ENCODE measurements at regions not wholly inside any gene's neighbourhood (a gene's known extent, or its start where the extent isn't known, plus 50 kb on each side); places are given as distances from the start of the nearest gene placed in this dataset.

DNA sequence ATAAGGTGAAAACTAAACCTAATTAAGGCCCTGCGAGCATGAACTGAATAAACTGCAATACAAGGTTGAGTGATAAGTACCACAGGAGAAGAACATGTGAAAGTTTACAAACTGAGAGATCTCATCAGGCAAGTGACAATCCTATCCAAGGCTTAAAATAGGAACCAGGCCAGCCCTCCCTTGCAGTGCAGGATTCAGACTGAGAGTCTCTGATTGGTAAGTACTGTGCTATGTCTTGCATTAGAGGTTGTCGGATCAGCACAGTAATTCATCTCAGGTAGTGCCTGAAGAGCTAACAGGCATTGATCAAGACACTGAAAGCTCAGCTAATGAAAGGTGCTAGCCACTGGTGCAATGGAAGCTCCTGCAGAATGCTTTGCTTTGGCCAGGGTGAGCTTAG, 801.7 kb upstream of the ID2 start:
- whole genome bisulfite sequencing (ENCODE audit: insufficient coverage, low coverage, missing lambda C conversion rate) = 4% methylated on average over 2 of the region's 2 CpGs
- Histone ChIP-seq H4K20me1 (replicated peaks; ENCODE audit: control insufficient read depth, insufficient read depth, low read length) (no peaks in the 10 kb centered on the region), H3K4me2 (ENCODE audit: insufficient read depth, low read length) (no peak overlapping the region), H3K4me1 (replicated peaks in 1 of 2; ENCODE audit: control insufficient read depth in 2 of 2, insufficient read depth in 2 of 2, low read length in 2 of 2) (no peaks in the 10 kb centered on the region), H2AFZ (ENCODE audit: low read depth, low read length) (no peak overlapping the region), H3K36me3 (ENCODE audit: control insufficient read depth, insufficient read depth, low read length) (no peaks in the 10 kb centered on the region), H3K9ac (ENCODE audit: insufficient read depth in 1 of 2, low read depth in 2 of 2, low read length in 2 of 2) (no peak overlapping the region), H3K9me1 (ENCODE audit: control insufficient read depth, insufficient read depth, low read length) (no peaks in the 10 kb centered on the region), H3K79me2 (ENCODE audit: control insufficient read depth, insufficient read depth, low read length) (no peaks in the 10 kb centered on the region), H3K27me3 (ENCODE audit: control insufficient read depth in 2 of 2, insufficient read depth in 2 of 2, low read length in 2 of 2) (peaks cover 0 to 4% of the 10 kb centered on the region in 2 experiments; a peak in 2 of 5 replicates), H3K9me3 (replicated peaks; ENCODE audit: control insufficient read depth, insufficient read depth, low read depth, low read length) (no peaks in the 10 kb centered on the region), H3K4me3 (no peak overlapping the region), H3K27ac (ENCODE audit: extremely low read depth, low read depth, low read length) (no peak overlapping the region)
- no peak for DNase-seq (ENCODE audit: extremely low read depth in 1 of 4, low spot score in 3 of 4)
- BruUV-seq (replicated peaks) = no TSS peak
- in situ Hi-C loops (cut with MboI) = no loop called here
- intact Hi-C loops (cut with micrococcal nuclease) = no loop called here
- no peak for FAIRE-seq
- POLR2A ChIA-PET = no interaction called here
- no peak for ATAC-seq
- CTCF ChIA-PET (ENCODE audit: low intra/inter-chr PET ratio) = no interaction called here
- TF ChIP-seq FOXA1 (IDR thresholded peaks at IDR 0.05; ENCODE audit: borderline replicate concordance) = no peak
- no peak for TF ChIP-seq SMAD3 (CRISPR knock-in tag; conservative IDR thresholded peaks at IDR 0.05)
- no peak for TF ChIP-seq SNIP1 (IDR thresholded peaks at IDR 0.05; ENCODE audit: low read depth)
- no peak for TF ChIP-seq ZNF79 (CRISPR knock-in tag; IDR thresholded peaks at IDR 0.05; ENCODE audit: low read depth)
- no peak for TF ChIP-seq ATF1 (CRISPR knock-in tag; IDR thresholded peaks at IDR 0.05)
- no peak for TF ChIP-seq ATF1 (tag; IDR thresholded peaks at IDR 0.05)
- no peak for TF ChIP-seq EHMT2 (IDR thresholded peaks at IDR 0.05)
- no peak for TF ChIP-seq TAF15 (IDR thresholded peaks at IDR 0.05; ENCODE audit: low read depth, low read length)
- TF ChIP-seq, protein P1, sequence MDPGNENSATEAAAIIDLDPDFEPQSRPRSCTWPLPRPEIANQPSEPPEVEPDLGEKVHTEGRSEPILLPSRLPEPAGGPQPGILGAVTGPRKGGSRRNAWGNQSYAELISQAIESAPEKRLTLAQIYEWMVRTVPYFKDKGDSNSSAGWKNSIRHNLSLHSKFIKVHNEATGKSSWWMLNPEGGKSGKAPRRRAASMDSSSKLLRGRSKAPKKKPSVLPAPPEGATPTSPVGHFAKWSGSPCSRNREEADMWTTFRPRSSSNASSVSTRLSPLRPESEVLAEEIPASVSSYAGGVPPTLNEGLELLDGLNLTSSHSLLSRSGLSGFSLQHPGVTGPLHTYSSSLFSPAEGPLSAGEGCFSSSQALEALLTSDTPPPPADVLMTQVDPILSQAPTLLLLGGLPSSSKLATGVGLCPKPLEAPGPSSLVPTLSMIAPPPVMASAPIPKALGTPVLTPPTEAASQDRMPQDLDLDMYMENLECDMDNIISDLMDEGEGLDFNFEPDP (CRISPR knock-in tag; IDR thresholded peaks at IDR 0.05) = no peak
- no peak for TF ChIP-seq TEAD1 (CRISPR knock-in tag; IDR thresholded peaks at IDR 0.05)
- no peak for TF ChIP-seq SMARCE1 (IDR thresholded peaks at IDR 0.05)
- TF ChIP-seq, protein P2, sequence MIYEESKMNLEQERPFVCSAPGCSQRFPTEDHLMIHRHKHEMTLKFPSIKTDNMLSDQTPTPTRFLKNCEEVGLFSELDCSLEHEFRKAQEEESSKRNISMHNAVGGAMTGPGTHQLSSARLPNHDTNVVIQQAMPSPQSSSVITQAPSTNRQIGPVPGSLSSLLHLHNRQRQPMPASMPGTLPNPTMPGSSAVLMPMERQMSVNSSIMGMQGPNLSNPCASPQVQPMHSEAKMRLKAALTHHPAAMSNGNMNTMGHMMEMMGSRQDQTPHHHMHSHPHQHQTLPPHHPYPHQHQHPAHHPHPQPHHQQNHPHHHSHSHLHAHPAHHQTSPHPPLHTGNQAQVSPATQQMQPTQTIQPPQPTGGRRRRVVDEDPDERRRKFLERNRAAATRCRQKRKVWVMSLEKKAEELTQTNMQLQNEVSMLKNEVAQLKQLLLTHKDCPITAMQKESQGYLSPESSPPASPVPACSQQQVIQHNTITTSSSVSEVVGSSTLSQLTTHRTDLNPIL (CRISPR knock-in tag; IDR thresholded peaks at IDR 0.05) = no peak
- no peak for TF ChIP-seq ETS2 (tag; IDR thresholded peaks at IDR 0.05; ENCODE audit: borderline replicate concordance, poor library complexity, severe bottlenecking)
- TF ChIP-seq THRAP3 (IDR thresholded peaks at IDR 0.05; ENCODE audit: borderline replicate concordance) = no peak
- TF ChIP-seq, protein P3, sequence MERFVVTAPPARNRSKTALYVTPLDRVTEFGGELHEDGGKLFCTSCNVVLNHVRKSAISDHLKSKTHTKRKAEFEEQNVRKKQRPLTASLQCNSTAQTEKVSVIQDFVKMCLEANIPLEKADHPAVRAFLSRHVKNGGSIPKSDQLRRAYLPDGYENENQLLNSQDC (CRISPR knock-in tag; IDR thresholded peaks at IDR 0.05) = no peak
- no peak for TF ChIP-seq HNRNPUL1 (IDR thresholded peaks at IDR 0.05; ENCODE audit: low read length)
- no peak for TF ChIP-seq GATA2 (CRISPR knock-in tag; IDR thresholded peaks at IDR 0.05)
- TF ChIP-seq RUNX1 (IDR thresholded peaks at IDR 0.05; ENCODE audit: low read depth) = no peak
- TF ChIP-seq NR4A1 (CRISPR knock-in tag; IDR thresholded peaks at IDR 0.05) = no peak
- TF ChIP-seq NR4A1 (tag; IDR thresholded peaks at IDR 0.05) = no peak

All from K562 (cell line).